H9 (cell line): ENCODE measurements at regions not wholly inside any gene's neighbourhood (a gene's known extent, or its start where the extent isn't known, plus 50 kb on each side); places are given as distances from the start of the nearest gene placed in this dataset.

ENCODE experiments used
- DNase-seq: peaks from one replicate; pipeline ENCODE4 v3.0.0-alpha.2; 2017
- H2AFZ ChIP-seq: one replicate; pipeline ENCODE4 v1.6.1; 2013; ENCODE audit warnings: mild to moderate bottlenecking, low read length, control low read depth, moderate library complexity
- H2AK5ac ChIP-seq: 2 replicates; pipeline ENCODE4 v1.6.1; 2013; ENCODE audit warnings: low read length, control low read depth, mixed read lengths; ENCODE audit not compliant: insufficient read length
- H2BK120ac ChIP-seq: one replicate; pipeline ENCODE4 v1.6.1; 2013; ENCODE audit warnings: low read depth, mild to moderate bottlenecking, low read length, control low read depth, inconsistent platforms; ENCODE audit not compliant: poor library complexity, severe bottlenecking
- H2BK12ac ChIP-seq: 2 replicates; pipeline ENCODE4 v1.6.1; 2013; ENCODE audit warnings: low read length, control low read depth, mixed read lengths, low read depth; ENCODE audit not compliant: insufficient read length
- H2BK15ac ChIP-seq: 2 replicates; pipeline ENCODE4 v1.6.1; 2013; ENCODE audit warnings: low read depth, low read length, control low read depth
- H2BK20ac ChIP-seq: one replicate; pipeline ENCODE4 v1.6.1; 2013; ENCODE audit warnings: low read depth, mild to moderate bottlenecking, low read length, control low read depth, inconsistent platforms; ENCODE audit not compliant: poor library complexity, severe bottlenecking
- H2BK5ac ChIP-seq: 2 replicates; pipeline ENCODE4 v1.6.1; 2013; ENCODE audit warnings: low read length, control low read depth, mixed read lengths; ENCODE audit not compliant: insufficient read length
- H3K14ac ChIP-seq: 2 replicates; pipeline ENCODE4 v1.6.1; 2013; ENCODE audit warnings: low read length, control low read depth; ENCODE audit not compliant: insufficient read depth
- H3K18ac ChIP-seq: 2 replicates; pipeline ENCODE4 v1.6.1; 2013; ENCODE audit warnings: low read depth, mild to moderate bottlenecking, mixed read lengths, low read length, control low read depth; ENCODE audit not compliant: insufficient read length
- H3K23ac ChIP-seq: 2 replicates; pipeline ENCODE4 v1.6.1; 2013; ENCODE audit warnings: low read length, control low read depth, mixed read lengths, low read depth; ENCODE audit not compliant: insufficient read length
- H3K23me2 ChIP-seq: 2 replicates; pipeline ENCODE4 v1.6.1; 2013; ENCODE audit warnings: low read depth, mild to moderate bottlenecking, mixed read lengths, low read length, control low read depth; ENCODE audit not compliant: insufficient read length, poor library complexity, severe bottlenecking
- H3K27ac ChIP-seq: 2 replicates; pipeline ENCODE4 v1.5.1; 2013; ENCODE audit warnings: low read length, control low read depth, mixed read lengths, low read depth; ENCODE audit not compliant: insufficient read length
- H3K27me3 ChIP-seq: 2 replicates; pipeline ENCODE4 v1.6.1; 2013; ENCODE audit warnings: low read length, control low read depth, inconsistent platforms; ENCODE audit not compliant: insufficient read depth
- H3K4ac ChIP-seq: 2 replicates; pipeline ENCODE4 v1.6.1; 2013; ENCODE audit warnings: low read depth, mild to moderate bottlenecking, control low read depth, inconsistent platforms, low read length, moderate library complexity
- H3K4me1 ChIP-seq: 2 replicates; pipeline ENCODE4 v1.6.1; 2013; ENCODE audit warnings: low read length, control low read depth, inconsistent platforms; ENCODE audit not compliant: insufficient read depth
- H3K4me2 ChIP-seq: 2 replicates; pipeline ENCODE4 v1.6.1; 2013; ENCODE audit warnings: low read length, control low read depth, mixed read lengths; ENCODE audit not compliant: insufficient read length, insufficient read depth
- H3K56ac ChIP-seq: 2 replicates; pipeline ENCODE4 v1.6.1; 2013; ENCODE audit warnings: low read depth, mild to moderate bottlenecking, mixed read lengths, low read length, control low read depth; ENCODE audit not compliant: insufficient read length
- H3K79me1 ChIP-seq: 2 replicates; pipeline ENCODE4 v1.6.1; 2013; ENCODE audit warnings: low read depth, mild to moderate bottlenecking, moderate library complexity, low read length, control low read depth, inconsistent platforms; ENCODE audit not compliant: insufficient read depth, poor library complexity, severe bottlenecking
- H3K79me2 ChIP-seq: 2 replicates; pipeline ENCODE4 v1.6.1; 2013; ENCODE audit warnings: low read length, control low read depth, inconsistent platforms; ENCODE audit not compliant: insufficient read depth
- H3K9ac ChIP-seq: 2 replicates; pipeline ENCODE4 v1.6.1; 2013; ENCODE audit warnings: low read length, control low read depth, mixed read lengths; ENCODE audit not compliant: insufficient read length; ENCODE audit errors: extremely low read depth
- H3K9me3 ChIP-seq: one replicate; pipeline ENCODE4 v1.6.1; 2013; ENCODE audit warnings: low read depth, low read length, inconsistent platforms; ENCODE audit not compliant: control insufficient read depth
- H3T11ph ChIP-seq: one replicate; pipeline ENCODE4 v1.6.1; 2013; ENCODE audit warnings: mild to moderate bottlenecking, low read length, control low read depth, inconsistent platforms
- H4K20me1 ChIP-seq: one replicate; pipeline ENCODE4 v1.6.1; 2013; ENCODE audit not compliant: control insufficient read depth, insufficient read length, insufficient read depth
- H4K5ac ChIP-seq: 2 replicates; pipeline ENCODE4 v1.6.1; 2013; ENCODE audit warnings: low read depth, mild to moderate bottlenecking, mixed read lengths, low read length, control low read depth; ENCODE audit not compliant: insufficient read length
- H4K8ac ChIP-seq: replicated peaks from 2 replicates; pipeline ENCODE4 v1.6.1; 2013; ENCODE audit warnings: low read length, control low read depth, mixed read lengths, low read depth; ENCODE audit not compliant: insufficient read length
- H4K91ac ChIP-seq: 2 replicates; pipeline ENCODE4 v1.6.1; 2013; ENCODE audit warnings: low read depth, mild to moderate bottlenecking, moderate library complexity, mixed read lengths, low read length, control low read depth; ENCODE audit not compliant: insufficient read length
- H3K27ac Mint-ChIP-seq, 3 experiments: 2 replicates in 2 of 3; 3 replicates in 1 of 3; pipeline ENCODE4 v1.8.0; 2020 to 2021; ENCODE audit warnings: mixed read lengths in 3 of 3, mild to moderate bottlenecking in 1 of 3, moderate library complexity in 1 of 3
- H3K27me3 Mint-ChIP-seq: 2 replicates; pipeline ENCODE4 v1.8.0; 2021; ENCODE audit warnings: low read depth, mild to moderate bottlenecking, moderate library complexity, mixed read lengths
- H3K36me3 Mint-ChIP-seq, 3 experiments: 2 replicates in 2 of 3; 3 replicates in 1 of 3; pipeline ENCODE4 v1.8.0; 2020 to 2021; ENCODE audit warnings: low read depth in 3 of 3, mixed read lengths in 3 of 3; ENCODE audit not compliant: insufficient read depth in 1 of 3
- H3K4me1 Mint-ChIP-seq, 2 experiments: 2 replicates each; pipeline ENCODE4 v1.8.0; 2020; ENCODE audit warnings: mixed read lengths in 2 of 2
- H3K4me3 Mint-ChIP-seq, 2 experiments: 2 replicates in 1 of 2; 3 replicates in 1 of 2; pipeline ENCODE4 v1.8.0; 2020 to 2021; ENCODE audit warnings: mild to moderate bottlenecking in 2 of 2, mixed read lengths in 2 of 2, moderate library complexity in 1 of 2
- H3K9me3 Mint-ChIP-seq, 2 experiments: 2 replicates in 1 of 2; 3 replicates in 1 of 2; pipeline ENCODE4 v1.8.0; 2020; ENCODE audit warnings: mild to moderate bottlenecking in 2 of 2, mixed read lengths in 2 of 2, moderate library complexity in 1 of 2
- TF ChIP-seq, protein P1 (sequence below): fragments of 200-600 bp; sonication (generic); conservative IDR thresholded peaks from 3 replicates; pipeline ENCODE4 v1.8.0; 2021; ENCODE audit warnings: antibody characterized with exemption, mild to moderate bottlenecking

DNA sequence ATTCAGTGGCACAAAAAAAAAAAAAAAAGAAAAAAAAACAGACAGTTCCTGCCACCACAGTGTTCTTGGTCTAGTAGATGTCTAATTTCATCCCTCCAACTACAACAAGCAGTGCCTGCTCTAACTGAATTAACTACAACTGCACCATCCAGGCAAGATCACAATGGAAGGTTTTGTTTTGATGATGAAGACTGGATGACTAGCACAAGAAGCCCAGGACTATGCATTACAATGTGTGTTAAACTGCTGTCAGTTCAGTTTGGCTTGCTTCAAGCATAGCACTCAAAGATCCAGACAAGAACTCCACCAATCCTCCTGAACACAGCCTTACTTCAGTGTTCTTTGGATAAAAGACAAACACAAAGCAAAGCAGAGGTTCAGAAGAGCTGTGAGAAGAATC is 279.9 kb downstream of the GRIN2B start:
- no peak for DNase-seq
- no peak overlapping the region for H3K18ac ChIP-seq
- no peak overlapping the region for H2AFZ ChIP-seq
- peaks cover 15 to 17% of the 10 kb centered on the region in 2 experiments for H3K4me1 Mint-ChIP-seq
- no peaks in the 10 kb centered on the region for H3K9me3 Mint-ChIP-seq
- no peak overlapping the region for H2BK5ac ChIP-seq
- no peak overlapping the region for H2BK15ac ChIP-seq
- no peaks in the 10 kb centered on the region for H3K79me1 ChIP-seq
- H3K4me1 ChIP-seq = peaks cover 4% of the 10 kb centered on the region; the same call in 1 of the 2 replicates
- H4K20me1 ChIP-seq = no peaks in the 10 kb centered on the region
- H3K56ac ChIP-seq = no peak overlapping the region
- no peaks in the 10 kb centered on the region for H3K9me3 ChIP-seq
- TF ChIP-seq, protein P1, sequence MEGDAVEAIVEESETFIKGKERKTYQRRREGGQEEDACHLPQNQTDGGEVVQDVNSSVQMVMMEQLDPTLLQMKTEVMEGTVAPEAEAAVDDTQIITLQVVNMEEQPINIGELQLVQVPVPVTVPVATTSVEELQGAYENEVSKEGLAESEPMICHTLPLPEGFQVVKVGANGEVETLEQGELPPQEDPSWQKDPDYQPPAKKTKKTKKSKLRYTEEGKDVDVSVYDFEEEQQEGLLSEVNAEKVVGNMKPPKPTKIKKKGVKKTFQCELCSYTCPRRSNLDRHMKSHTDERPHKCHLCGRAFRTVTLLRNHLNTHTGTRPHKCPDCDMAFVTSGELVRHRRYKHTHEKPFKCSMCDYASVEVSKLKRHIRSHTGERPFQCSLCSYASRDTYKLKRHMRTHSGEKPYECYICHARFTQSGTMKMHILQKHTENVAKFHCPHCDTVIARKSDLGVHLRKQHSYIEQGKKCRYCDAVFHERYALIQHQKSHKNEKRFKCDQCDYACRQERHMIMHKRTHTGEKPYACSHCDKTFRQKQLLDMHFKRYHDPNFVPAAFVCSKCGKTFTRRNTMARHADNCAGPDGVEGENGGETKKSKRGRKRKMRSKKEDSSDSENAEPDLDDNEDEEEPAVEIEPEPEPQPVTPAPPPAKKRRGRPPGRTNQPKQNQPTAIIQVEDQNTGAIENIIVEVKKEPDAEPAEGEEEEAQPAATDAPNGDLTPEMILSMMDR = no peak
- H3K79me2 ChIP-seq = no peaks in the 10 kb centered on the region
- no peak overlapping the region for H2BK120ac ChIP-seq
- peaks cover 1% of the 10 kb centered on the region; the same call in 1 of the 2 replicates for H3K27me3 Mint-ChIP-seq
- H3K36me3 Mint-ChIP-seq = 0 out of 7 replicates have a peak, but pooled peaks cover 0 to 1% (median 0%) of the 10 kb centered on the region in 3 experiments
- H2AK5ac ChIP-seq = no peak overlapping the region
- H3K4ac ChIP-seq = no peak overlapping the region
- no peak overlapping the region for H3K4me2 ChIP-seq
- H3K23me2 ChIP-seq = no peaks in the 10 kb centered on the region
- no peak overlapping the region for H3K27ac Mint-ChIP-seq
- no peak overlapping the region for H2BK20ac ChIP-seq
- H3K27ac ChIP-seq = no peak overlapping the region
- no peaks in the 10 kb centered on the region for H3K27me3 ChIP-seq
- no peak overlapping the region for H4K5ac ChIP-seq
- no peak overlapping the region for H3T11ph ChIP-seq
- no peak overlapping the region for H3K9ac ChIP-seq
- no peak overlapping the region for H3K4me3 Mint-ChIP-seq
- no peak overlapping the region for H4K8ac ChIP-seq
- no peak overlapping the region for H2BK12ac ChIP-seq
- no peak overlapping the region for H3K14ac ChIP-seq
- no peak overlapping the region for H4K91ac ChIP-seq
- H3K23ac ChIP-seq = no peak overlapping the region
